ENCODE measurements at regions not wholly inside any gene's neighbourhood (a gene's known extent, or its start where the extent isn't known, plus 50 kb on each side); places are given as distances from the start of the nearest gene placed in this dataset.
A peak's percentile ranks its signal among the peaks of the same experiment; 100 is the strongest.
"Not testable (repeated sequence)": the region's sequence is repeated elsewhere in the genome, so short reads cannot be mapped to it uniquely, and the experiment has no call there.

DNA sequence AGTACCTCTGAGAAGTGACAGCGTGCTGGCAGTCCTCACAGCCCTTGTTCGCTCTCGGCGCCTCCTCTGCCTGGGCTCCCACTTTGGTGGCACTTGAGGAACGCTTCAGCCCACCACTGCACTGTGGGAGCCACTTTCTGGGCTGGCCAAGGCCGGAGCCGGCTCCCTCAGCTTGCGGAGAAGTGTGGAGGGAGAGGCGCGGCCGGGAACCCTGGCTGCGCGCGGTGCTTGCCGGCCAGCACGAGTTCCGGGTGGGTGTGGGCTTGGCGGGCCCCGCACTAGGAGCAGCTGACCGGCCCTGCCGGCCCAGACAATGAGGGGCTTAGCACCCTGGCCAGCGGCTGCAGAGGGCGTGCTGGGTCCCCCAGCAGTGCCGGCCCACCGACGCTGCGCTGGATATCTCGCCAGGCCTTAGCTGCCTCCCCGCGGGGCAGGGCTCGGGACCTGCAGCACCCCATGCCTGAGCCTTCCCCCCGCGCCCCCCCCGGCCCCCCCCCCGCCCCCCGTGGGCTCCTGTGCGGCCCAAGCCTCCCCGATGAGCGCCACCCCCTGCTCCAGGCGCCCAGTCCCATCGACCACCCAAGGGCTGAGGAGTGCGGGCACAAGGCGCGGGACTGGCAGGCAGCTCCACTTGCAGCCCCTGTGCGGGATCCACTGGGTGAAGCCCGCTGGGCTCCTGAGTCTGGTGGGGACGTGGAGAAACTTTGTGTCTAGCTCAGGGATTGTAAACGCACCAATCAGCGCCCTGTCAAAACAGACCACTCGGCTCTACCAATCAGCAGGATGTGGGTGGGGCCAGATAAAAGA, 847.7 kb upstream of the CDH6 start:
- not testable (repeated sequence) for DNase-seq

DNA sequence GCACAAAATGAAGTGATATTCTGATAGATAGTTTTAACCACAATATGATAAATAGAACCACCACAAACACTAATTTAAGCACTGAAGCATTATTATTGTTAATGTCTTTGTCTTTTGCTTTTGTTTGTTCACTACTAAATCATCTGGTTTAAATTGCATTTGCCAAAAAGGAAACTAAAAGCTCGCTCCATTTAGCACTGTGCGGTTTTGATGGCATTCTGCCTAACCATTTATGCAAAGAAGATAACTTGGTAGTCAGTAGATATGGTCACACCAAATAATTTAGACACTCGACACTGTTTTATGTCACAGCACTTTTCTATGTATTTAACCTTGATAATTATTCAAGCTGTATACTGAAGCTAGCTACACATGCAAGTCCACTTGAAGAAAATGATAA, 849.8 kb upstream of the CDH6 start:
- no peak for DNase-seq

DNA sequence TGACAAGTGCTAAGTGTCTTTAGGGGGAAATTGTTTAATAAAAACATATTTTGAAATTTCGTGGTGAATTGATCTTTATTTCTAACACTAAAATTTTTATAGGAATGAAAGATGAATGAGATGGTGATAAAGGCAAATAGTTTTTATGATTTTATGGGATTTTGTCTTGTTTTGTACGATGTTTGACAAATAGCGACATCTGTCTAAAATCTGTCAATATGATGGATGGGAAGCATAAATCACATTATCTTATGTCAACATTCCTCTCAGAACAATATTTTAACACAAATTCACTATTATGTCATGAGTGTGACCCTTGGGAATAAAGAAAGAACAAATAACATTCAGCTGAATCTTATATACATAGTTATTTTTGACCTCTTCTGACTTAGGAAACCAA, 852.0 kb upstream of the CDH6 start:
- DNase-seq = peak; percentile 8

DNA sequence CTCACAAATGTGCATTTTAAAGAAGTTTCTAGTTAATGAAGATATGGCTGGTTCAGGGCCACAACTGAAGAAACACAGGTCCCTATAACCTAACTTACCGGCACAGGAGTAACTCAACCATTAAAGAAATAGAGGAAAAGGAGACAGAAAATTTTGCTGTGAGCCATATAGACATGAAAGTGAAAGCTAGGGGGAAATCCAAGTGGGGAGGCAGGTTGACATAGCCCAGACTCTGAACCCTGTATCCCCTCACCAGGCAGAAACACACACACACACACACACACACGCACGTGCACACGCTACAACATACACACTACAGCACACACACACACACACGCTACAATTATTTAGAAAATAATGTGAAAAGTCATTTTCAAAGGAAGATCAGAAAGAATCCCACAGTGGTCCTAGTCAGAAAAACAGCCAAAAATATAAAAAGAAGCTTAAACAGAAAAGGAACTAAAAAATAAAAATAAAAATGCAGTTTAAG, 856.4 kb upstream of the CDH6 start:
- no peak for DNase-seq

DNA sequence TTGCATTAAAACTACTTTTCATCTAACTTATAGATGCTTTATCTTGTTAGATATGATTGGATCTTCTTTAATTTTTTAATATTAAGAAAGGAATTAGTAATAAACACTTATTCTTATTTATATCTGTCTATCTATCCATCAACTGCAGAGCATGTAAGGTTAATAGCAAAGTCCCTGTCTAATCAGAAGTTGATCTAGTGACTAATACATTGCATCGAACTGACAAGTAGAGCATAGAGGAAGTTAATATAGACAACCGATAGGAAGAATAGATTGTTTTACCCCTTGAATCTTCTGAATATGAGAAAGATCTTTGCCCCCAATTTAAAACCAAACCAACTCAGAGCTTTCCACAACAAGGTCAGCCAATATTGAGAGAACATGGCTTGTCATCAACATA, 862.0 kb upstream of the CDH6 start:
- DNase-seq = no peak

DNA sequence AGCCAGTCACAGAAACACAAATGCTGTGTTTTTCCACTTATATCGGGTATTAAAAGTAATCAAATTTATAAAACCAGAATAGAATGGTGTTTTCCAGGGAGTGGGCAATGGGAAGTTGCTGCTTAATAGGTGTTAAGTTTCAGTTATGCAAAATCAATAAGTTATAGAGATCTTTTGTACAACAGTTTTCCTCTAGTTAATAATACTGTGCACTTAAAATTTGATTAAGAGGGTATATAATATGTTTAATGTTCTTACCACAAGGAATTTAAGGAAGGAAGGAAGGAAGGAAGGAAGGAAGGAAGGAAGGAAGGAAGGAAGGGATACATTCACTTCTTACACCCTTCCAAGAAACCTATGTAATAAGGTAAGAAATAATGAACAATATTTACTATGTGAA, 867.7 kb upstream of the CDH6 start:
- no peak for DNase-seq

DNA sequence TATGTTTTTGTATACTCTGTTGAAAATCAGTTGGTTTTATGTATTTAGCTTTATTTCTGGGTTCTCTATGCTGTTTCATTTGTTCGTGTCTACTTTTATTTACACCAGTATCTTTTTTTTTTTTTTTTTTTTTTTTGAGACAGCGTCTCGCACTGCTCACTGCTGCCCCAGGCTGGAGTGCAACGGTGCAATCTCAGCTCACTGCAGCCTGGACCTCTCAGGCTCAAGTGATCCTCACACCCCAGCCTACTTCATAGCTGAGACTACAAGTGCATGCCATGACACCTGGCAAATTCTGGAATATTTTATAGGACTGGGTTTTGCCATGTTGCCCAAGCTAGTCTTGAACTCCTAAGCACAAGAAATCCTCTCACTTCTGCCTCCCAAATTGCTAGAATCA, 869.4 kb upstream of the CDH6 start:
- DNase-seq = no peak

DNA sequence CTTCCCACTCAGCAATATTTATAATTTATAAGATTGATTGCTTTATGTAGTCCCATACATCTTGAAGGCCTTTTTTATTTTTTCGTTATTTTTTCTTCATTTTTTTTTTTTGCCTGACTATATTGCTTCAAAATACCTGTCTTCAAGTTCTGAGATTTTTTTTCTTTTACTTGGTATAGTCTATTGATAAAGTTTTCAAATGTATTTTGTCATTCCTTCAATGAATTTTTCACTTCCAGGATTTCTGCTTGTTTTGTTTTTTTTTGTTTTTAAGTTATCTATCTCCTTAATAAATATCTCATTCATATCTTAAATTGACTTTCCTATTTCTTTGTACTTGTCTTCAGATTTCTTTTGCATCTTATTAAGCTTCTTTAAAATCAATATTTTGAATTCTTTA, 905.6 kb upstream of the CDH6 start:
- no peak for DNase-seq

DNA sequence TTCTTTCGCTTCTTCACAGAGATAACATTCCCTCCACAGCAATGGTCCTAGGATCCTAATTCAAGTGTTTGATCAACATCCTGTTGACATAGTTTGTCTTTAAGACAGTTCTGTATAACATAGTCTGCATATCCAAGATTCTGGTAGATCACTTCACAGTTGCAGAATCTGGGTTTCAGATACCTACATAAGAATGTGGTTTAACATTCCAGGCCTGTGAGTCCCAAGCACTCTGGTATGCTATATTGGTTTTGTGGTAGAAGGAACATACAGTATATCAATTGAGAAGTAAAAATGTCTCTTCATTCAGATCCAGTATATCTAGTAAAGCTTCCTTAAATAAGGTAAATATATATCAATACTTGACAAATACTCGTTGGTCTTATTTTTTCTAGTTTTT, 914.2 kb upstream of the CDH6 start:
- DNase-seq = no peak

DNA sequence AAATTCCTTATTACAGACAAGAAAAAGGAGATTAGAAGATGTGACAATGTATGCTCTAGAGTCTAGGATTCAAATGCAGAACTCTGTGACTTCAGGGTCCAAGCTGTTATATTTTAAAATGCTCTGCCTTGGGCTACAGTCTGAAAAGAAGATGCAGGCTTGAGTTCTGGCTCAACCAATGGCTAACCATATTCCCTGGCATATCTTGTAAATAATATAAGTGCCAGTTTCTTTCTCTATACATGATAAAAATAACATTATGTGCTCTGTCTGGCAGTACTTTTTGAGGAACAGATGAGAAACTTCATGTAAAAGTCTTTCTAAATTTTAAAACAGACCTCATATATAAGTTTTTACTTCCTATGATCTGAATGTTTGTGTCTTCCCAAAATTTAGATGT, 926.5 kb upstream of the CDH6 start:
- no peak for DNase-seq

DNA sequence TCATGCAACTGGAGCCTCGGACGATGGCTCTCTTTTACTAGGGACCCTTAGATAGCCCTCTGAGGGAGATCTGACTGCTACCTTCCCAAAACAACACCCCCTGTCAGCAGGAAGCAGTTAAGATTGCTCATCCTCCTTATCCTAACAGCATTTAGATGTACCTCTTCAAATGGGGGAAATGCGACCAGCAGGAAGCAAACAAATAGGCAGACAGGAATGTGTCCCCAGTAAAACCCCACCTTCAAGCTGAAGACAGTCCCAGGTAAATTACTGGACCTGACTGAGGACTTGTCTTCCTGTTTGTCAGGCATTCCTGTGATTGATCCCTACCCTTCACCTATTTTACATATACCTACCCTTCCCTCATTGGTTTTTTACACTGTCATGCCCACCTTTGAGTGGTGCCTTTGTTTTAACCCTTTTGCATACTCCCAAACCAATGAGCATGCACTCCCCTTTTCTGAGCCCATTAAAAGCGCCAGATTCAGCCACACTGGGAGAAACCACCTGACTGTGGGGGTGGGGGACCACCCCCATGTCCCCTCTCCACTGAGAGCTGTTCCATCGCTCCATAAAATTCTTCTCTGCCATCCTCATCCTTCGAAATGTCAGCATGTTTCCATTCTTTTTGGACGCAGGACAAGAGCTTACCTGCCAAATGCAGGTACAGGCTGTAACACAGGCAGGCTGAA, 954.0 kb upstream of the CDH6 start:
- DNase-seq = no peak

DNA sequence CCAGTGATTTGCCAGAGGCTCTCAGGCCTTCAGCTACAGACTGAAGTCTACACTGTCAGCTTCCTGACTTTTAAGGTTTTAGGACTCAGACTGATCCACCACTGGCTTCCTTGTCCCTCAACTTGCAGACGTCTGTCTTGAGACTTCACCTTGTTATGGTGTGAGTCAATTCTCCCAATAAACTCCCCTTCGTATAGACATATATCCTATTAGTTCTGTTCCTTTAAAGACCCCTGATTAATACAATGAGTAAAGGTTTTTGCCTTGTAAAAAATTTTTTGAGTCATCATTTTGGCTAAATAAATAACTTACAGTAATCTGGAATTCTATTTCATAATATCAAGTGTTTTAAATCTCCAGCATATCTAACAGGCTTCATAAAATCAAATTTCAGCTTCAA, 956.3 kb upstream of the CDH6 start:
- DNase-seq = no peak

DNA sequence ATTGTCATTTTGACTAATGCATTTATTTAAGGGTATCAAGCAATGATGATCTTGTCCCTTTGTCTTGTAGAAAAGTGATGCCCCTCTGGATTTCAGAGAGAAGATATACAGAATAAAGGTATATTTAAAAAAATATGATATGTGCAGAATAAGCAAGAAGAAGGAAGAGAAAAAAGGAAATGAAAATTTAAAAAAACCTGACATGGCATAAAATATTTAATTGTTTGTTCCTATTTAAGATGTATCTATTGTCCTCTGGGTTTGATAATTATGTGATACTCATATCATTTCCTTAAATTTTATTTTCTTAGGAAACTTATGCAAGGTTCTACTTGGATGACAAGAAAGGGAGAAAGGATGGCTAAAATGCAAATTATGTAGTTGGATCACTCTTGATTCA, 983.7 kb upstream of the CDH6 start:
- DNase-seq = no peak

DNA sequence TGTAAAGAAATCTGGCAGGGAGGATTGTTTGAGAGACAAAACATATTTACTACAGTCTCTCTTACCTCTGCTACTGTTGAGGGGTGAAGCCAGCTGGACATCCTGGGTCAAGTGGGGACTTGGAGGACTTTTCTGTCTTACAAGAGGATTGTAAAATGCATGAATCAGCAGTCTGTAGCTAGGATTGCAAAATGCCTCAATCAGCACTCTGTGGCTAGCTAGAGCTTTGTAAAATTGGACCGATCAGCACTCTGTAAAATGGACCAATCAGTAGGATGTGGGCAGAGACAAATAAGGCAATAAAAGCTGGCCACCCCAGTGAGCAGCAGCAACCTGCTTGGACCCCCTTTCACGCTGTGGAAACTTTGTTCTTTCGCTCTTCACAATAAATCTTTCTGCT, 995.8 kb upstream of the CDH6 start:
- DNase-seq = no peak

DNA sequence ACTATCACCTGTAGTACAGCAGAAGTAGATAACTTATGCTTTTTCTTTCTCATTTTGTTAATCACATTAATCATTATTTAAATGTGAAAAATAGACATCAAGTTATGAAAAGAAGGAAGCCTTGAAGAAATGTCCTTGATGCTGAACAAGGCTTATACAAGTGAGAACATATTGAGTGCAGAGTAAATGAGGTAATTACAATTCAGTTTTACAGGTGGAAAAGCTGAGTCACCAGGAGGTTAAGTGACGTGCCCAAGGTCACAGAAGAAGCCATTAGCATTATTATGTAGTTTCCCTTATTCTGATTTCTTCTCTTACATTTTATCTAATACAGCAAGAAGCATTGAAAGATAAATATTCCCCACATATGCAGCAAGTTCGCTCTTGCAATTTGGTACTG, 998.5 kb upstream of the CDH6 start:
- DNase-seq = no peak

DNA sequence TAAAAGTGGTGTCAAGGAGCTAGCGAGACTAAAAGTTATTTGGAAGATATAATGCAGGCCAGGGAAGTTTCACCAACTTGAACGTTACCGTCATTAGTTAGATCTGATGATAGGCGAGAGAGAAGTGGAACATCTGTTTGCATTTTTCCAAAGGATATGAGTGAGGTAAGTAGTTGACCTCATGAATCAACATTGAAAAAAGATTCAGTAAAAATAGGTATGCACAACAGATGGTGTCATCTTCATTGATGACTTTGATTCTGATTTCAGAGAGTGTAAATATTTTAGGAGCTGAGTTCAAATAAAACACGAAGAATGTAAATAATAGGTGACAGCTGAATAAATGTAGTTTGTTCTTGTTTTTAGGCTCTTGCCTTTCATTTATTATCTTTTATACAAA, 998.9 kb upstream of the CDH6 start:
- no peak for DNase-seq

DNA sequence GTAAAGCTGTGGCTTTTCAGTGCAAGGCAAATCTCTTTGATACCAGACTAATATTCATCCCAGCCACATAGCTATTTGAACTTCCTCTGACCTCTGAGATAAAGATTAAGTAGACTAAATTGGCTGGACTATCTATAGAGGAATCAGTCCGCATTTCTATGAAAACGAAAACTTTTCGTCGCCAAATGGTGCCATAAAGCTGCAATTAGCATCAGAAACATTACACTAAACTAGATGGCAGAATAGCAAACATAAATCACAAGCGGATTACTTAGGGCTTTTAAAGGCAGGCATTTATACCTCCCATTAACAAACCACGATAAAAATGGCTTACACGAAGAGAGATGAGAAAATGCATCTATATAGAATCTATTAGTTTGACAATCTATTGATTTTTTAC, 1009.7 kb upstream of the CDH6 start:
- no peak for DNase-seq

DNA sequence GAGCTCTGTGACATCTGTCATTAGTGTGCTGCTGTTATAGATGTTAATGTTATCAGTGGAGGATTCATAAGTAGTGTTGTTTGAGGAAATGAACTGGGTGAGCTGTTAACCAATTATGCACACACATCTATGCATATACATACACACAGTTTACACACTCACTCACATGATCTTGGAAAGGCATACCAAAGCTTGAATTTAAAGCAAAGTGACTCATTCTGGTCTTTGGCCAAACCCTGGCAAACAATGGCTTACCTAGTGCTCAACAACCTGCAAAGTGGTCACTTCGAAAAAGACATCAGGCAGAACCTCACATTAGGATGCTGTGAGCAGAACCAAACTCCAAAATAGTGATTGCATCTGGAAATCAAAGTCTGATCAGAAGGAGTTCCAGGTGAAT, 1037.3 kb upstream of the CDH6 start:
- no peak for DNase-seq

DNA sequence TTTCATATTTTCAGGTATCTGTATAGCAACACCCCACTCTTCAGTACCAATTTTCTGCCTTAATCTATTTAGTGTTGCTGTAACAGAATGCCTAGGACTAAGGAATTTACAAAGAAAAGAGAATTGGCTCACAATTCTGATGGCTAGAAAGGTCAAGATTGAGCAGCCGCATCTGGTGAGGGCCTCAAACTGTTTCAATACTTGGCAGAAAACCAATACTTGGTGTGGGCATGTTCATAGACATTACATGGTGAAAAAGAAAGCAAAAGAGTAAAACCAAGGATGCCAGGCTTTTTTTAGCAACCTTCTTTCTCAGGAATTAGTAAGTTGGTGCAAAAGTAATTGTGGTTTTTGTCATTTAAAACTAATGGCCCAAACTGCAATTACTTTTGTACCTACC, 1041.1 kb upstream of the CDH6 start:
- no peak for DNase-seq

DNA sequence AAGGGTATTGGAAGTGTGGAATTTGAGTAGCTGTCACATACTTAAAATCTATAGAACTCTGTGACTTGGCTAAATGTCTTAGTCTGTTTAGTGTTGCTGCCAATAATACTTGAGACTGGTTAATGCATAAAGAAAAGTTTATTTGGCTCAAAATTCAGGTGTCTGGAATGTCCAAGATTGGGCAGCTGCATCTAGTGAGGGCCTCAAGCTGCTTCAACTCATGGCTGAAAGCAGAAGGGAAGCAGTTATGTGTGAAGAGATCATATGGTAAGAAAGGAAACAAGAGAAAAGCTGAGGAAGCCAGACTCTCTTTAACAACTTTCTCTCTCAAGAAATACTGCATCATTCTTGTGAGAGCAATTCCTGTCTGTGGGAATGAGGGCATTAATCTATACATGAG, 1043.3 kb upstream of the CDH6 start:
- no peak for DNase-seq

DNA sequence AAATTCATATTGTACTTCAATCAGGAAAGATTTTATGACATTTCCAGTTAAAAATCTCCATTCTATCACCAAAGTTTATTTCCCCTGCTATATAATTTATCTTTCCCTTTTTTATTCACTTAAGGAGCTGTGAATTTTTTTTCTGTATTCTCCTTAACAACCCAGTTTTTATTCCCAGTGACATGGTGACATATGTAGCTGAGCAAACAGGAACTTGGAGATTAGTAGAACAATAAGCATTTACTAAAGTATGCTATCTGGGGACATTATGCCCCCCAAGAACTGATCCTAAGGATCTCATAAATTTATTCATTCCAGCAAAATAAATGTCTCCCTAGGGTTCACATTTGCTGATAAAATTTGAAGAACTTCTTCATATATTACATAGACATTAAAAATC, 1044.0 kb upstream of the CDH6 start:
- no peak for DNase-seq

DNA sequence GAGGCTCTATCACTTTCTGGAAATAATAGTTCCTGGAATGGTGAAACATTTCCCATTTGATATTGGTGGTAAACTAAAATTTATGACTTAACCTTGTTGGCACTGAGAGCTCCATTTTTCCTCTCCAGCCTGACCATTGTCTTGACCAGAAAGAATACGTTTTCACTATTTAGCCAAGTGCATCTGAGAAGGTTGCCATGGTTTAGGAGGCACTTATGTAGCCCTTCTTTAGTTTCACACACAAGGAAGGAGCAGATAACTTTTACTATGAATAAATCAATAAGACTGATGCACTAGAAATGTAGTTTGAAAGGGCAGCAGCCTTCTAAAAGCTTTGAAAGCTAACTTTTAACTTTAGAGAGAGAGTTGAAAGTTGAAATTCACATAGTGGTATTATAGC, 1045.5 kb upstream of the CDH6 start:
- DNase-seq = no peak

DNA sequence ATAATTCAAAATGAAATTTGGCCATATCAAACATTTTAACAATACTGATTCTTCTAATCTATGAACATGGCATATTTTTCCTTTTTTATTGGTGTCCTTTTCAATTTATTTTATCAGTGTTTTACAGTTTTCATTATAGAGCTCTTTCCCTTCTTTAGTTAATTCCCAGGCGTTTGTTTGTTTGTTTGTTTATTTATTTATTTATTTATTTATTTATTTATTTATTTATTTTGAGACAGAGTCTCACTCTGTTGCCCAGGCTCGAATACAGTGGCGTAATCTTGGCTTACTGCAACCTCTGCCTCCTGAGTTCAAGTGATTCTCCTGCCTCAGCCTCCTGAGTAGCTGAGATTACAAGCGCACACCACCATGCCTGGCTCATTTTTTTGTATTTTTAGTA, 1049.4 kb upstream of the CDH6 start:
- not testable (repeated sequence) for DNase-seq

DNA sequence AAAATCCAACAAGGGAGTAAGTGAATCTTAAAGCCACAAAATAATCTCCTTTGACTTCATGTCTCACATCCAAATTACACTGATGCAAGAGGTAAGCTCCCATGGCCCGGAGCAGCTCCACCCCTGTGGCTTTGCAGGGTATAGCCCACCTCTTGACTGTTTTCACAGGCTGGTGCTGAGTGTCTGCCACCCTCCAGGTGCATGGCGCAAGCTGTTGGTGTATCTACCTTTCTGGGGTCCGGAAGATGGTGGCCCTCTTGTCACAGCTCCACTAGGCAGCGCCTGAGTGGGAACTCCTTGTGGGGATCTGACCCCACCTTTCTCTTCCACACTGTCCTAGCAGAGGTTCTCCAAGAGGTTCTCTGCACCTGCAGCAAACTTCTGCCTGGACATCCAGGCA, 1051.1 kb upstream of the CDH6 start:
- no peak for DNase-seq

DNA sequence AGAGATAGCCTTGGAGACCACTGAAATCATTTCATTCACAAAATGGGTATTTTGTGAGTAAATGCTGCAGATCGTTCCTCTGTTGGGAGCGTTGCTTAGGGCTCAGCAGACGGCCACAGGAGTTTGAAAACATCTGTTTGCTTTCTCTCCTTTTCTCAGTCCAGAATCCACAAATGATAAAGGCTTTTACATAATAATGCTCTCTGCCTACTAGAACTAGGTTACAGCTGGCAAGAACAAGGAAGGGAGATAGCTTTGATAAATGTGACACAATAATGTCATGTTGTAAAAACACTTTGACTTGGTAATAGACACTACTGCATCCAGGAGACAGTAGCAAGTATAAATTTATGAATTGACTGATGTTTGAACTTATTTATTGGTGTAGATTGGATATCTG, 1072.4 kb upstream of the CDH6 start:
- no peak for DNase-seq

Measured in eye (tissue), 1 donor.